HG03520 (cell line): ENCODE measurements at regions not wholly inside any gene's neighbourhood (a gene's known extent, or its start where the extent isn't known, plus 50 kb on each side); places are given as distances from the start of the nearest gene placed in this dataset.
"Not testable (repeated sequence)": the region's sequence is repeated elsewhere in the genome, so short reads cannot be mapped to it uniquely, and the experiment has no call there.

Experiments used
- ATAC-seq: cut with Tn5 transposase; IDR thresholded peaks from one replicate; pipeline ENCODE4 v1.9.1; 2021; ENCODE audit warnings: mild to moderate bottlenecking, moderate library complexity; ENCODE audit not compliant: unreplicated experiment

GRCh38 chr5:68116408-68116807, 99.1 kb upstream of the PIK3R1 start:
- no peak for ATAC-seq

- ATAC-seq, result no peak
Measured at GRCh38 chr5:68115584-68115983, 100.0 kb upstream of the PIK3R1 start.

DNA sequence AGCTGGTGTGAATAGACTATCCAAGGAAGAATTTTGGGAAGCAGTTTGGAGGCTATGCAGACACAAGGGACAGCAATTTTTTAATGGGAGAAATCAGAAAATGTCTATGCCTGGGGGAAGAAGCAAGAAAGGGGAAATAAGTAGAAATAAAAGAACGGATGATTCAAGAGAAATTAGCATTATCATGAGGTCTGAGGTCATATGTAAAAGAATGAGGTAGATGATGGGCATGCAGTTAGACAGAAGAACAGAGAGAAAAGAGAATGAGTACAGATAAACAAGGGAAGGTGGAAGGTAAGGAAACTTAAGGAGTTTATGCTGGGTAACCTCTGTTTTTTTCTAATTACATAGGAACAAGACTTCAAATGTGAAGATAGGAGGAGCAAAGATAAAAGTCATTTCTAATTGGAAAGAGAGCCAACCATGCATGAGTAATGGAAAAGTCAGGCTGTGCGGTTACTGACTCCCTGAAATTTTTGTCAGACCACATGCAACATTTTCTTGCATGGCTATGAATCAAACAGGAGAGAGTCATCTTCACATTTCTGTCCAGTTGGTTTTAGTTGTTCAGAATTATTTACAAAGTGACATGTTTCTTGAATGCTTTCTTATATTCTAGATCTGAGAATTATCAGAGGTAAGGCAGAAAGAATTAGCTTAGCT, 101.0 kb upstream of the PIK3R1 start:
- ATAC-seq, result no peak

GRCh38 chr5:68112658-68113057, 102.9 kb upstream of the PIK3R1 start:
- no peak for ATAC-seq

GRCh38 chr5:68110894-68111293, 104.7 kb upstream of the PIK3R1 start:
- no peak for ATAC-seq

DNA sequence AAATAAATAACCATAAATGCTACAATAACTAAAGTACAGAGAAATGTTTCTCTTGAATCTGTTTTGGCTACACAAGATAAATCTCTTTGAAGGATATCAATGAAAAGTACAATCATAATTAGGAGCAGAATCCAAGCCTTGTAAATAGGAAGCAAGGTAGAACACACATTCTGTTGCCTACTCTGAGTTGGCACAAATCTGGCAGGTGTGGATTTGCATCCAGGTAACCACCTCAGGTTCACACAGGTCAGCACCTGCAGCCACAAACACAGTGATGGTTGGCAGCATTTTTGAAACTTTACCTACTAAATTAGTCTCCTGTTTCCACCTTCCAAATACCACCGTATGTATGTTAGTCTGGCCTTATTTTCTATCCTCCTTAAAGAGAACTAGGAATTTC, 105.3 kb upstream of the PIK3R1 start:
- ATAC-seq, result no peak

DNA sequence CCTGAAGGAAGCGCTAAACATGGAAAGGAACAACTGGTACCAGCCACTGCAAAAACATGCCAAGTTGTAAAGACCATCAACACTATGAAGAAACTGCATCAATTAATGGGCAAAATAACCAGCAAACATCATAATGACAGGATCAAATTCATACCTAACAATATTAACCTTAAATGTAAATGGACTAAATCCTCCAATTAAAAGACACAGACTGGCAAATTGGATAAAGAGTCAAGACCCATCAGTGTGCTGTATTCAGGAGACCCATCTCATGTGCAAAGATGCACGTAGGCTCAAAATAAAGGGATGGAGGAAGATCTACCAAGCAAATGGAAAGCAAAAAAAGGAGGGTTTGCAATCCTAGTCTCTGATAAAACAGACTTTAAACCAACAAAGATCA, 111.3 kb upstream of the PIK3R1 start:
- not testable (repeated sequence) for ATAC-seq

DNA sequence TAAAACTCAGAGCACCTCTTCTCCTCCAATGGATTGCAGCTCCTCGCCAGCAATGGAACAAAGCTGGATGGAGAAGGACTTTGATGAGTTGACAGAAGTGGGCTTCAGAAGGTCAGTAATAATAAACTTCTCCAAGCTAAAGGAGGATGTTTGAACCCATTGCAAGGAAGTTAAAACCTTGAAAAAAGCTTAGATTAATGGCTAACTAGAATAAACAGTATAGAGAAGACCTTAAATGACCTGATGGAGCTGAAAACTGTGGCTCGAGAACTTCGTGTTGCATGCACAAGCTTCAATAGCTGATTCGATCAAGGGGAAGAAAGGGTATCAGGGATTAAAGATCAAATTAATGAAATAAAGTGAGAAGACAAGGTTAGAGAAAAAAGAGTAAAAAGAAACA, 112.3 kb upstream of the PIK3R1 start:
- not testable (repeated sequence) for ATAC-seq

- no peak for ATAC-seq
Measured at GRCh38 chr5:68099327-68099726, 116.2 kb upstream of the PIK3R1 start.

DNA sequence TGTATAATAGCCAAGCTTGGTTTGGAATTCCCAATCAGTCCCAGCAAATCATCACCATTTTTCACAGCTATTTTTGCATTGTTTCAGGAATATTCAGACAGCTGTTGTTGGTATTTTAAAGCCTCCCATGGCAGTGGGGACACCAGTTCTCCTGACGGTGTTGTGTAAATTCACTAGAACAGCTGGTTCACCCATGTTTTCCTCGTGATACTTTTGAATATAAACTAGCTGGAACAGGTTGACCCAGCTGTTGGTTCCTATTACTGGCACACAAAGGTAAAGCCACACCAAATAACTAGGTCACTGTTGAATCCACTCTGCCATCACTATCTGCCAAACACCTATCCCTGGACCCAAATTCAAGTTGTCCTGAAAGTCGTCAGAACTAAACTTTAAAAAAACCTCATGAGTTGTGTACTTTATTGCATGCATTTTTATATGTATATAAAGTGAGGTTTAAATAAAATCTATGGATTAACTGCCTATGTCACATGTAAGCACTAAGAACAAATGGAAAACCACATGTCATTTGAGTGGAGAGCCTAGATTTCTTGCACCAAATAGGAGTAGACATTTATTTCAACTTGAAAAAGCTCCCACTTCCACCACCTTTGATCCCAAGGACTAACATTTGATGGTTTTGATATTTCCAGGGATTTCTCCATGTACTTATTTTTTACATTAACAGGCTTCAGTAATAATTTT, 121.9 kb upstream of the PIK3R1 start:
- ATAC-seq, result no peak

- no peak for ATAC-seq
Measured at GRCh38 chr5:68088302-68088701, 127.3 kb upstream of the PIK3R1 start.

DNA sequence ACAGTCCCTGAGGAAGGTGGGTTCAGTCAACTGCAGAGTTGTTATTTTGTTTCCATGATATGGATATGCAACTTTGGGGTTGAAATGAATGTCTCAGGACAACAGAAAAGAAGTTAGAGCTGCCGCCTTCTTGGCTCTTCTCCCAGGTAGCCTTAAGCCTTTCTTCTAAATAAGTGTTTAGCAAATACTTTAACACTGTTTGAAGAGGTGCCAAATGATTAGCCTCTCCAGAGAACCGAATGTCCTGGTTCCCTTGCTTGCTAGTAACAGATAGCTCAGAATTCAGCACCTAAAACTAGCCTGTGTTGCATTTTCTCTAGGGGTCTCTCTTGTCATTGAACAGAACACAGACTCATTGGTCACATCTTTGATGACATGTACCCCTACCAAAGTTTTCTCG, 127.7 kb upstream of the PIK3R1 start:
- no peak for ATAC-seq

DNA sequence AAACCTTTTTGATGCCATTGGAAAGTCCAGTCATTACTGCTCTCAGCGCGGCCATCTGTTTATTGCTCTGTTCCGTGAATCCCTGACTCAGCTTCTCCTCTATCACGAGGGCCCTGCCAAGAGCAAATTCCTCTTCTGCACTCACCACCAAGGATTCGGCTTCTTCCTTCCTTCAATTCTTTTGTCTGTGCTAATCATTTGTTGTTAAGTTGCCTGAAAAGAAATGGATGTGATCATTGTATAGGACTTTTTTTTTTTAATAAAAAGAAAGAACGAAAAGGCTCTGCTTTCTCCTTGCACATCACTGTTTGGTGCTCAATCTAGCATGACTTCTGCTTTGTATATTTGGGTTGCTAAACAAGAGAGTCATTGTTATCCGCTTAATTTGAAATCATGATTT, 128.7 kb upstream of the PIK3R1 start:
- no peak for ATAC-seq

DNA sequence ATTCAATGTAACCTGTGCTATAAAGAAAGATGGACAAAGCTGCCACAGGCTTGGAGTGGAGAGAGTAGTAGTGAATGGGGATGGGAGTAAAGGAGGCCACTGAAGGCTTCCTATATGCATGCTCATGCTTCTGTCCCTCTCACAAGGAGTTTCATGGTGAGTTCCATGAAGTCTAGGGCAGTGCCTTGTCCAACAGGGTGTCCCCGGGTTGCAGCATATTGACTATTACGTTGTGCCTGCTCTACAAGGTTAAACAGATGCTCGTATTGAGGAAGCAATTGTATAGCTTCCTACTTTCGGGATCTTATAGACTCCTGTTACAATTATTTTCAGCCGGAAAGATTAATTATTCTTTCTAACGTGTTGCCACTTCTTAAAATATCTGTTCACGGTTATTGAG, 129.1 kb upstream of the PIK3R1 start:
- no peak for ATAC-seq

- no peak for ATAC-seq
Measured at GRCh38 chr5:68084396-68084795, 131.2 kb upstream of the PIK3R1 start.

- no peak for ATAC-seq
Measured at GRCh38 chr5:68080282-68081050, 135.1 kb upstream of the PIK3R1 start.

- no peak for ATAC-seq
Measured at GRCh38 chr5:68077349-68077894, 138.1 kb upstream of the PIK3R1 start.

- no peak for ATAC-seq
Measured at GRCh38 chr5:68074633-68075032, 140.9 kb upstream of the PIK3R1 start.

- ATAC-seq, result no peak
Measured at GRCh38 chr5:68074048-68074632, 141.4 kb upstream of the PIK3R1 start.

DNA sequence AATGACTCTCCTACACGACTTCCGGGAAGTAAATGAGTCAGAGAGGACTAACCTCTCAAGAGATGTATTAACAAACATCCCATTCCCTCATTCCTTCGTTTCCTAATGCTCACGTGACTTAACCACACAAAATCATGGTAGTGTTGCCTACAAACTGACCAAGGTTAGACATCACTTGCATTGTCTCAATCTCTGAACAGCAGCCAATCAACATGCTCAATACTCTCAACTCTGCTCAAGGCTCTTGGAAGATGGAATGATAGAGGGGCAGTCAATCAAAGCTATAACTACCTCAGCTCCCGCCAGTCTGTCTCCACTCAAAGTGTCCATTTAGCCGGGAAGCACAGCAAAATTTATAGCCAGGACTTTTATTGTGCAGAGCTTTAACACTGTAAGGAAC, 143.8 kb upstream of the PIK3R1 start:
- ATAC-seq, result no peak

DNA sequence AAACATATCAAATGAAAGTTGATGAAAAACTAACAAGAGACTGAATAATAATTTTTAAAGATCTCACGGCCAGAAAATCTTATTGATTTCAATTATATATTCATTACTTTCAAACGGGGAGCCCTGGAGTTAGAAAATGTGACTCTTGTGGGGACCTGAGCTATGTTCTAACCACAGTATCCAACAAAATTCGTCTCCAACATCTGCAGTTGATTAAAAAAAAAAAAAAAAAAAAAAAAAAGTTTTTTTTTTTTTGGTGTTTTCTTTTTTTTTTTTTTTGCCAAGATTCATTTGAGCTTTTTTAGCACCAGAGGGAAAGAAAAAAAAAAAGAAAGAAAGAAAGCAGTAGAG, 144.3 kb upstream of the PIK3R1 start:
- no peak for ATAC-seq
